ENCODE measurements at regions not wholly inside any gene's neighbourhood (a gene's known extent, or its start where the extent isn't known, plus 50 kb on each side); places are given as distances from the start of the nearest gene placed in this dataset.

GRCh38 chr9:81002242-81002641 lies 687.1 kb downstream of the TLE1 start:
- TF ChIP-seq CTCF (IDR thresholded peaks at IDR 0.05) = no peak
- no peak for TF ChIP-seq POLR2AphosphoS5 (IDR thresholded peaks at IDR 0.05; ENCODE audit: low read depth, low read length)

Measured in Panc1 (cell line).